ENCODE measurements at regions not wholly inside any gene's neighbourhood (a gene's known extent, or its start where the extent isn't known, plus 50 kb on each side); places are given as distances from the start of the nearest gene placed in this dataset.

DNA sequence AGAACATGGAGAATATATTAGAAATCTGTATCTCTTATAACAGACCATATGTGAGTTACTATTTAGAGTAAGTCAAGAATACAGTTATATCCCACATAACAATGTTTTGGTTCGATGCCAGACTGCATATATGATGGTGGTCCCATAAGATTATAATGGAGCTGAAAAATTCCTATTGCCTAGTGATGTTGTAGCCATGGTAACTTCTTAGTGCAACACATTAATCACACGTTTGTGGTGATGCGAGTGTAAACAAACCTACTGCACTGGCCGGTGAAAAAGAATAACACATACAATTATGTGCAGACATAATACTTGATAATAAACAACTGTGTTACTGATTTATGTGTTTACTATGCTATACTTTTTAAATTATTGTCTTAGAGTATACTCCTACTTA is 69.8 kb upstream of the MNS1 start:
- TF ChIP-seq TCF7 (CRISPR knock-in tag; IDR thresholded peaks at IDR 0.05; ENCODE audit: low read depth) (no peak), SMAD3 (CRISPR knock-in tag; IDR thresholded peaks at IDR 0.05; ENCODE audit: borderline replicate concordance) (no peak), ESRRA (CRISPR knock-in tag; IDR thresholded peaks at IDR 0.05; ENCODE audit: borderline replicate concordance) (no peak), MXD4 (CRISPR knock-in tag; IDR thresholded peaks at IDR 0.05; ENCODE audit: borderline replicate concordance) (no peak)
- TF ChIP-seq, protein P1, sequence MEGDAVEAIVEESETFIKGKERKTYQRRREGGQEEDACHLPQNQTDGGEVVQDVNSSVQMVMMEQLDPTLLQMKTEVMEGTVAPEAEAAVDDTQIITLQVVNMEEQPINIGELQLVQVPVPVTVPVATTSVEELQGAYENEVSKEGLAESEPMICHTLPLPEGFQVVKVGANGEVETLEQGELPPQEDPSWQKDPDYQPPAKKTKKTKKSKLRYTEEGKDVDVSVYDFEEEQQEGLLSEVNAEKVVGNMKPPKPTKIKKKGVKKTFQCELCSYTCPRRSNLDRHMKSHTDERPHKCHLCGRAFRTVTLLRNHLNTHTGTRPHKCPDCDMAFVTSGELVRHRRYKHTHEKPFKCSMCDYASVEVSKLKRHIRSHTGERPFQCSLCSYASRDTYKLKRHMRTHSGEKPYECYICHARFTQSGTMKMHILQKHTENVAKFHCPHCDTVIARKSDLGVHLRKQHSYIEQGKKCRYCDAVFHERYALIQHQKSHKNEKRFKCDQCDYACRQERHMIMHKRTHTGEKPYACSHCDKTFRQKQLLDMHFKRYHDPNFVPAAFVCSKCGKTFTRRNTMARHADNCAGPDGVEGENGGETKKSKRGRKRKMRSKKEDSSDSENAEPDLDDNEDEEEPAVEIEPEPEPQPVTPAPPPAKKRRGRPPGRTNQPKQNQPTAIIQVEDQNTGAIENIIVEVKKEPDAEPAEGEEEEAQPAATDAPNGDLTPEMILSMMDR (IDR thresholded peaks at IDR 0.05): no peak
- TF ChIP-seq, protein P2, sequence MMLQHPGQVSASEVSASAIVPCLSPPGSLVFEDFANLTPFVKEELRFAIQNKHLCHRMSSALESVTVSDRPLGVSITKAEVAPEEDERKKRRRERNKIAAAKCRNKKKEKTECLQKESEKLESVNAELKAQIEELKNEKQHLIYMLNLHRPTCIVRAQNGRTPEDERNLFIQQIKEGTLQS (CRISPR knock-in tag; conservative IDR thresholded peaks at IDR 0.05): no peak
